IgD-negative memory B cell (primary cell): ENCODE measurements at regions not wholly inside any gene's neighbourhood (a gene's known extent, or its start where the extent isn't known, plus 50 kb on each side); places are given as distances from the start of the nearest gene placed in this dataset.
A peak's percentile ranks its signal among the peaks of the same experiment; 100 is the strongest.
"Not testable (repeated sequence)": the region's sequence is repeated elsewhere in the genome, so short reads cannot be mapped to it uniquely, and the experiment has no call there.

ENCODE experiments used
- H3K27ac Mint-ChIP-seq, 3 donors: one replicate each; pipeline ENCODE4 v1.8.0; 2020 to 2022; ENCODE audit warnings: mild to moderate bottlenecking in 3 of 3, mixed read lengths in 3 of 3, moderate library complexity in 1 of 3
- H3K27me3 Mint-ChIP-seq: one replicate; pipeline ENCODE4 v1.8.0; 2021; ENCODE audit warnings: mixed read lengths
- H3K36me3 Mint-ChIP-seq: one replicate; pipeline ENCODE4 v1.8.0; 2020; ENCODE audit warnings: mild to moderate bottlenecking, mixed read lengths
- H3K4me1 Mint-ChIP-seq, 3 donors: one replicate each; pipeline ENCODE4 v1.8.0; 2020 to 2022; ENCODE audit warnings: mixed read lengths in 3 of 3, mild to moderate bottlenecking in 1 of 3
- H3K4me3 Mint-ChIP-seq, 4 donors: one replicate each; pipeline ENCODE4 v1.8.0; 2020 to 2022; ENCODE audit warnings: mild to moderate bottlenecking in 4 of 4, mixed read lengths in 4 of 4, moderate library complexity in 3 of 4
- H3K9me3 Mint-ChIP-seq, 3 donors: one replicate each; pipeline ENCODE4 v1.8.0; 2020 to 2021; ENCODE audit warnings: mixed read lengths in 3 of 3, mild to moderate bottlenecking in 1 of 3

DNA sequence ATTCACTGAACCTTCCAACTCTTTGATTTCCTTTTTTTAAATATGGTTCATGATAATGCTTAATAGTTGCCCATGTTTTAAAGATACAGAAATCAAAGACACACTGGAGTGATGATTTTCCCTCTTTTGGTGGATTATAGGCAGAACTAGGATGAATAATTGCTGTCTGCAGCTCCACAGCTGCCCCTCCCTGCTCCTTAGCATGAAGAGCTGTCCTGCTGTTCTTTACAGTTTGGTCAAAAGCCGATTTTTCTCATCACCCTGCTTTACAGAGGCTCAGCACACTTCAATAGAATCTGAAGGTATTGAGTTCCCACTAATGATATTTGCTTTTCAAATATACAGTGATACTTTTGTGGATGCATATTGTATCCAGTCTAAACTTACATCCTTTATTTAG lies 202.6 kb downstream of the AASDHPPT start:
- H3K27ac Mint-ChIP-seq, result no peak overlapping the region
- no peak overlapping the region for H3K4me3 Mint-ChIP-seq
- H3K36me3 Mint-ChIP-seq, result no peaks in the 10 kb centered on the region
- H3K9me3 Mint-ChIP-seq, result peaks cover 0 to 3% (median 0%) of the 10 kb centered on the region in 3 donors
- no peaks in the 10 kb centered on the region for H3K27me3 Mint-ChIP-seq
- H3K4me1 Mint-ChIP-seq, result no peaks in the 10 kb centered on the region

GRCh38 chr11:106281455-106282173 lies 204.2 kb downstream of the AASDHPPT start:
- no peaks in the 10 kb centered on the region for H3K36me3 Mint-ChIP-seq
- no peak overlapping the region for H3K27ac Mint-ChIP-seq
- H3K4me1 Mint-ChIP-seq, result no peaks in the 10 kb centered on the region
- no peaks in the 10 kb centered on the region for H3K27me3 Mint-ChIP-seq
- H3K9me3 Mint-ChIP-seq, result peaks cover 0 to 3% (median 0%) of the 10 kb centered on the region in 3 donors
- no peak overlapping the region for H3K4me3 Mint-ChIP-seq

DNA sequence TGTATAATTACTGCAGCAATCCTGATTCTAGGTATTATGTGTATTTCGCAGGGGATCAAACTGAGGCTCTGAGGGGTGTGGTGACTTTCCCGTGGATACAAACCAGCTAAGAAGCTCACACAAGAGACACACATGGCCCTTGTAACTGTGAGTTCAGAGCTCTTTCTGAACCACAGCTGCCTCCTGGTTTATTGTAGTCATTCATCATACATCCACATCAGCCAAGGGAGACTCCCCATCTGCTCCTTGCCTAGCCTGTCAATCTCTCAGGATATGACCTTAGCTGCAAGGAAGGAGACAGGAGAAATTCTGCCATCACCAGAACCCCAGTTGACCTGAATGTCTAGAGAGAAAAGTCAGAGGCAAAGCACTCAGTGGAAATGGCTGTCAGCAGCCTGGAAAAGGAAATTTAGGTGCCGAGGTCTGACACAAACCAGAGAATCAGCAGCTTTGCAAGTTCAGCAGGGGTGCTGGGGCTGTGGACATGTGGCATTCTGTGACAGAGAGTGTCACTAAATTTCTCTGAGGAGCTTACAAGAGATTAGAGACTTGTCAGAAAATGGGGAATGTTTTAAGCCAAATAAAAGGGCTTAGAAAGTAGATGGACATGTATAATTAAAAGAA lies 209.5 kb downstream of the AASDHPPT start:
- peaks cover 0 to under 1% (median 0%) of the 10 kb centered on the region in 3 donors for H3K9me3 Mint-ChIP-seq
- no peaks in the 10 kb centered on the region for H3K4me1 Mint-ChIP-seq
- H3K27me3 Mint-ChIP-seq, result no peaks in the 10 kb centered on the region
- H3K27ac Mint-ChIP-seq, result no peak overlapping the region
- no peak overlapping the region for H3K4me3 Mint-ChIP-seq
- H3K36me3 Mint-ChIP-seq, result no peaks in the 10 kb centered on the region

GRCh38 chr11:106288057-106288456 lies 210.6 kb downstream of the AASDHPPT start:
- no peak overlapping the region for H3K4me3 Mint-ChIP-seq
- H3K27me3 Mint-ChIP-seq, result no peaks in the 10 kb centered on the region
- no peaks in the 10 kb centered on the region for H3K36me3 Mint-ChIP-seq
- no peaks in the 10 kb centered on the region for H3K4me1 Mint-ChIP-seq
- no peaks in the 10 kb centered on the region for H3K9me3 Mint-ChIP-seq
- H3K27ac Mint-ChIP-seq, result no peak overlapping the region

DNA sequence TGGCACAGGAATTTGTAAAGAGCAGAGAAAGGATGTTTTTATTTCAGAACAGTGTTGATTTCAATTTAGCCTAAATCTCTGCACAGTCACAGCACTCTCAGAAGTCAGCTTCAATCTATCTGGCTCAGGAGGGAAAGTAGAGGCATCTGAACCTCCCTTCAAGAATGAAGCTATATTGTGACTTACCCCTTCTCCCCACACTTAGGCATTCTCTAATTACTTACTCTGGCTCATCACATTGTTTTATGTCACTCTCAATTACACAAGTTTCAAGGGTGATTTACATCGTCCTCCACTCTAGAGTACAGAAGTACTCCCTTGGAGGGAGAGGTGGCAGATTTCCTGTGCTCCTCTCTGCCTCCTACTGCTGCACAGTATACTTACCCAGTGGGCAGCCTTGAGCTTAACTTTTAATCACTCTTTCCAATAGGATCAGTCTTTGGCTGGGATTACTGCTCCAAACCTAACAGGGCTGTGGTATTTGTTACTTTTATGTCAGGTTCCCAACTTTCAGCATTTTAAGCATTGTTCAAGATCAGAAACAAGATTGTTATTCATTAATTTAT lies 211.4 kb downstream of the AASDHPPT start:
- Mint-ChIP-seq H3K9me3 (no peaks in the 10 kb centered on the region), H3K36me3 (no peaks in the 10 kb centered on the region), H3K4me1 (no peaks in the 10 kb centered on the region), H3K27me3 (no peaks in the 10 kb centered on the region), H3K4me3 (no peak overlapping the region), H3K27ac (no peak overlapping the region)

GRCh38 chr11:106292526-106292925 lies 215.1 kb downstream of the AASDHPPT start:
- H3K9me3 Mint-ChIP-seq, result no peaks in the 10 kb centered on the region
- H3K27me3 Mint-ChIP-seq, result no peaks in the 10 kb centered on the region
- H3K36me3 Mint-ChIP-seq, result no peaks in the 10 kb centered on the region
- H3K27ac Mint-ChIP-seq, result no peak overlapping the region
- no peak overlapping the region for H3K4me3 Mint-ChIP-seq
- H3K4me1 Mint-ChIP-seq, result no peaks in the 10 kb centered on the region

DNA sequence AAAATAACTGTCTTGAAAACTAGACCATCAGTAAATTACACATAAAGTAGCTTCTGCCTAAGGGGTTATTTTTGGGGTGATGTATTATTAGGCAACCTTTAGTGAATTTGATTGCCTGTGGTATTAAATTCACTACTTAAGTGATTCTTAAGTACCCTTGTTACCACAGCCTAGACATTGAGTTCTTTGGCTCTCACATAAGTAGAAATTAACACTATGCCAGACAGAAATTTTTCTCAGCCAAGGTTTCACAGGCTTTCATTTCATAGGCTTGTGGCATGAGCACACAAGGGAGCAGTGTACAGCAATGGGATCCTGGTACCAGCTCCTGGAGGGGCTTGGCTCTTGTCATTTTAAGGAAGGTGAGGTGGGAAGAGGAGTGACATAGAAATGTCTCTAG lies 218.5 kb downstream of the AASDHPPT start:
- Mint-ChIP-seq H3K4me1 (no peaks in the 10 kb centered on the region), H3K36me3 (no peaks in the 10 kb centered on the region)

GRCh38 chr11:106302416-106302815 lies 225.0 kb downstream of the AASDHPPT start:
- Mint-ChIP-seq H3K4me1 (no peaks in the 10 kb centered on the region), H3K27me3 (no peaks in the 10 kb centered on the region), H3K36me3 (no peaks in the 10 kb centered on the region), H3K27ac (no peak overlapping the region), H3K4me3 (no peak overlapping the region), H3K9me3 (peaks cover 0 to 33% (median 11%) of the 10 kb centered on the region in 3 donors)

More for the DNA sequence above, 218.5 kb downstream of the AASDHPPT start:
- Mint-ChIP-seq H3K4me3 (no peak overlapping the region), H3K27me3 (no peaks in the 10 kb centered on the region), H3K27ac (no peak overlapping the region), H3K9me3 (peaks cover 0 to 13% (median 3%) of the 10 kb centered on the region in 3 donors)

GRCh38 chr11:106304274-106304673 lies 226.8 kb downstream of the AASDHPPT start:
- Mint-ChIP-seq H3K4me3 (no peak overlapping the region), H3K4me1 (no peaks in the 10 kb centered on the region), H3K9me3 (peaks cover 0 to 26% (median 11%) of the 10 kb centered on the region in 3 donors), H3K36me3 (no peaks in the 10 kb centered on the region), H3K27ac (no peak overlapping the region), H3K27me3 (no peaks in the 10 kb centered on the region)

DNA sequence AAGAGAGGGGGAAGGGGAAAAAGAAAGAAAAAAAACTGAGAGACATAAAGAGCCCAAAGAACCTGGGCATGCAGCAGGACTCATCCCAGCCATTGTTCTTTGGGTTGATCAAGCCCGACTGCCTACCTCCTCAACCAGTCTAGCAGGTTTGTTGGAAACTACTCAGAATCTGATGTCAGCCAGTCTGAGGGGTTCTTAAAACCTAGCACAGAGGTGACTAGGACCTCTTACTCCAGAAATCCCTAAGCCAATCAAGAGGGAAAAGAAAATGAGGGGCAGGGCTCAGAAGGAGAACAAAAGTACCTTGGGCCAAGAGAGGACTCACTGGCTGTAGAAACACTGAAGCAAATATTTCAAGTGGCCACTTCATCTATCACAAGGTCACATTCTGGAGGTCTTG lies 228.0 kb downstream of the AASDHPPT start:
- Mint-ChIP-seq H3K27me3 (no peaks in the 10 kb centered on the region), H3K4me3 (no peak overlapping the region), H3K27ac (no peak overlapping the region), H3K4me1 (no peaks in the 10 kb centered on the region), H3K9me3 (peaks cover 0 to 24% (median 9%) of the 10 kb centered on the region in 3 donors), H3K36me3 (no peaks in the 10 kb centered on the region)

DNA sequence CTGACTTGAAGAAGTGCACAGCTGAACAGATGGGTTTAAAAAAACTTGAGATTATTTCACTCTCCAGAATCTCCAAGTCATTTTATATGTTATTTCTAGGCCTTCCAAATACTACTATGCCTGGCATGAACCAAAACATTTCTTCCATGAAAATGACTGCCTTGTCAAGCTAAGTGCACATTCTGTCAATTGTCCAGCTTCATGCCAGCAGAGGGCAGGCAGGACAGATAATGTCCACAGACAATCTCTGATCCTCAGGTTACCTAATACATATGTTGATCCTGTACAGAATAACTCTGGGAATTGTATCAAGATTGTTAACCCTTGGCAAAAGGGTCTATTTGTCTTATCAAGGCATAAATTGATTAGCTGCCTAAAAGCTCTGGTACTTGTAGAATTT lies 229.5 kb downstream of the AASDHPPT start:
- Mint-ChIP-seq H3K9me3 (peaks cover 0 to 20% (median 9%) of the 10 kb centered on the region in 3 donors), H3K4me1 (no peaks in the 10 kb centered on the region), H3K4me3 (no peak overlapping the region), H3K27ac (no peak overlapping the region), H3K36me3 (no peaks in the 10 kb centered on the region), H3K27me3 (no peaks in the 10 kb centered on the region)

DNA sequence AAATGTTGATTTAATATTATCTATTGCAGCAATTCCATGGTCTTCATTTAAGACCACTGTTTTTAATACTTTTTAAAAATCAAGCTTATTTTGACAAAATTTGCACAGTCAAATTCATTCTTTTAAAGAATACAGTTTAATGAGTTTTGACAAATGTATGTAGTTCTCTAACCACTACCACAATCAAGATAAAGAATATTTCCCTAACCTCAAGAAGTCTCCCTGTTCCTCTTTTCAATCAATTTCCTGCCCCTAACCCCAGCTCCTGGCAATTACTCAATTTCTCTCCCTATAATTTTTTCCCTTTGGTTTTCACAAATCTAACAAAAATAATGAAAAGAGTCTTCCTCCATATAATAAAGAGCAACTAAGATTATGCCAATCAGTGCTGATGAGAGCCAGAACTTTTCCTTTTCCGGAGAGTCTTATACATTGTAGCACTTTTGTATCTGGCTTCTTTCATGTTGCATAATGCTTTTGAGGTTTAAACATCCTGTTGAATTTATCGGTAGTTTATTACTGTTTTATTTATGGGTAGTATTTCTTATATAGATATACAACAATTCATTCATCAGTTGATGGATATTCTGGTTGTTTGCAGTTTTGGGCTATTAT lies 231.7 kb downstream of the AASDHPPT start:
- Mint-ChIP-seq H3K4me3 (no peak overlapping the region), H3K36me3 (no peaks in the 10 kb centered on the region), H3K4me1 (no peaks in the 10 kb centered on the region), H3K27me3 (no peaks in the 10 kb centered on the region), H3K9me3 (peaks cover 0 to 7% (median 5%) of the 10 kb centered on the region in 3 donors), H3K27ac (peak overlapping the region in 1 of 3 donors; percentile 69)

DNA sequence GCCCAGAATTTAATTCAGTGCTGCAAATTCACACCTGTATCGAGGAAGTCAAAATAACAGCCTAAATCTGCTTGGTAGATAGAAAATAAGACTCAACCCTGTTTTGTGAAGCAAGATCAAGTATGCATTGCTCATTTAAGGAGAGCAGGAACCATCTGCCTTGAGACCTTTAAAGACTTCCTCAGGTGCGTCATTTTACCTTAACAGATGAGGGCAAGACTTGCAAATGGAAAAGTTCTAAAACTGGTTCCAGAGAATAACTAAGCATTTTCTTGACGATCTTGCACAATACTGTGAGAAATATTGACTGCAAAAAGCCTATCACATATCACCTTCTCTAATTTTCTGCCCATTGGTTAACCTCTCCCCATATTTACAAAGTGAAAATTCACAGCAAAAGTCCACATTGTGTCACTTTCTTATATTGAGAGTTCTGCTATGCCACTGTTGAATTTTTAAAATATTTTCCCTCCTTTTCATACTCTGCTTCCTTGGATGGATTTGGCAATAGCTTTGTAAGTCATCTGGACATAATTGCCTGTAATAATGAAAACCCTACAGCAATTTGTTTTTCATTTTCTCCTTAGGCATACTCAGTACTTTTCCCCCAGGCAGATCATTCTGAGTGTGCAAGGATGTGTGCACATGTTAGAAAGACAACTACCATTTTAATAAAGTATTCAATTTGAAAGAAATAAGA lies 234.2 kb downstream of the AASDHPPT start:
- no peaks in the 10 kb centered on the region for H3K36me3 Mint-ChIP-seq
- no peaks in the 10 kb centered on the region for H3K27me3 Mint-ChIP-seq
- H3K9me3 Mint-ChIP-seq, result no peaks in the 10 kb centered on the region
- no peak overlapping the region for H3K27ac Mint-ChIP-seq
- no peak overlapping the region for H3K4me3 Mint-ChIP-seq
- H3K4me1 Mint-ChIP-seq, result no peaks in the 10 kb centered on the region

- not testable (repeated sequence) for H3K9me3 Mint-ChIP-seq, H3K27me3 Mint-ChIP-seq, H3K4me3 Mint-ChIP-seq, H3K4me1 Mint-ChIP-seq, H3K36me3 Mint-ChIP-seq, H3K27ac Mint-ChIP-seq
These were observed 239.8 kb downstream of the AASDHPPT start for GRCh38 chr11:106317208-106317773.

DNA sequence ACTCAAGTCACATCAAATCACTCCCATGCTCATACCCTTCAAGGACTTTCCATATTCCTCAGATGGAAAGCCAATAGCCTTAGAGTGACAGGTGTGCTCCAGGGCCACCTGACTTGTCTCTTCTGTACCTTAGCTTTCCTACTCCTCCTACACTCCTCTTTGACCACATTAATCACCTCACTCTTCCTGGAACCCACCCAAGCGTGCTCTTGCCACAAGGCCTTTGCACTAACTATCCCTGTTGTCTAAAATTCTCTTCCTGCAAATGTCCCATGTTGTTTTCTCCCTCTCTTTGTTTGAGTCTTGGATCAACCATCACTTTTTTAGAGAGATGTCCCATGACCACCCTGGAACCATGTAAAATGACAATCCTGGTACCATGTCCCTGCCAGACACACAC lies 244.1 kb downstream of the AASDHPPT start:
- no peaks in the 10 kb centered on the region for H3K4me1 Mint-ChIP-seq
- H3K4me3 Mint-ChIP-seq, result no peak overlapping the region
- no peaks in the 10 kb centered on the region for H3K27me3 Mint-ChIP-seq
- peaks cover 0 to 9% (median 0%) of the 10 kb centered on the region in 3 donors for H3K9me3 Mint-ChIP-seq
- H3K27ac Mint-ChIP-seq, result no peak overlapping the region
- H3K36me3 Mint-ChIP-seq, result no peaks in the 10 kb centered on the region
